Transverse colon (tissue), 3 donors: ENCODE measurements at regions not wholly inside any gene's neighbourhood (a gene's known extent, or its start where the extent isn't known, plus 50 kb on each side); places are given as distances from the start of the nearest gene placed in this dataset.

Experiments
- POLR2A ChIP-seq: fragments of 450-650 bp; IDR thresholded peaks from one replicate; pipeline ENCODE4 v1.6.1; 2016; ENCODE audit warnings: antibody characterized with exemption, mild to moderate bottlenecking, moderate library complexity
- TF ChIP-seq, protein P1 (sequence below), 5 experiments: fragments of 200-600 bp in 3 of 5; fragments of 450-650 bp in 2 of 5; sonication (generic) in 3 of 5; IDR thresholded peaks; 1 replicate in 2 of 5; 2 replicates in 3 of 5; pipeline ENCODE4 v1.5.1; 2016 to 2017; ENCODE audit warnings: antibody characterized with exemption in 5 of 5, inconsistent platforms in 3 of 5, mild to moderate bottlenecking in 2 of 5, moderate library complexity in 1 of 5

DNA sequence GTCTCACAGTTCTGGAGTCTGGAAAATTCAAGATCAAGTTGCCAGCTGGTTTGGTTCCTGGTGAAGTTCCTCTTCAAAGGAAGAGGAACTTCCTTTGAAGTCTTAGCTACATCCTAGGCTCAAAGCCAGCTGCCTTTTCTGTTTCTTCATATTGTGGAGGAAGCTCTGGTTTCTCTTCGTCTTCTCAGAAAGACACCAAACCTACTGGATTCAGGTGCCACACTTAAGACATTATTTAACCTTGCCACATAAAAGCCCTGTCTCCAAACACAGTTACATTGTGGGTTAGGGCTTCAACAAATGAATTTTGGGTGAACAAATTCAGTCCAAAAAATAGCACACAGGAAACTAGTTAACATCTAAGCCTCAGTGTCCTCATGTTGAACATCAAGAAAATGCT, 1019.8 kb downstream of the GALC start:
- TF ChIP-seq, protein P1, sequence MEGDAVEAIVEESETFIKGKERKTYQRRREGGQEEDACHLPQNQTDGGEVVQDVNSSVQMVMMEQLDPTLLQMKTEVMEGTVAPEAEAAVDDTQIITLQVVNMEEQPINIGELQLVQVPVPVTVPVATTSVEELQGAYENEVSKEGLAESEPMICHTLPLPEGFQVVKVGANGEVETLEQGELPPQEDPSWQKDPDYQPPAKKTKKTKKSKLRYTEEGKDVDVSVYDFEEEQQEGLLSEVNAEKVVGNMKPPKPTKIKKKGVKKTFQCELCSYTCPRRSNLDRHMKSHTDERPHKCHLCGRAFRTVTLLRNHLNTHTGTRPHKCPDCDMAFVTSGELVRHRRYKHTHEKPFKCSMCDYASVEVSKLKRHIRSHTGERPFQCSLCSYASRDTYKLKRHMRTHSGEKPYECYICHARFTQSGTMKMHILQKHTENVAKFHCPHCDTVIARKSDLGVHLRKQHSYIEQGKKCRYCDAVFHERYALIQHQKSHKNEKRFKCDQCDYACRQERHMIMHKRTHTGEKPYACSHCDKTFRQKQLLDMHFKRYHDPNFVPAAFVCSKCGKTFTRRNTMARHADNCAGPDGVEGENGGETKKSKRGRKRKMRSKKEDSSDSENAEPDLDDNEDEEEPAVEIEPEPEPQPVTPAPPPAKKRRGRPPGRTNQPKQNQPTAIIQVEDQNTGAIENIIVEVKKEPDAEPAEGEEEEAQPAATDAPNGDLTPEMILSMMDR (IDR thresholded peaks at IDR 0.05): no peak
- TF ChIP-seq POLR2A: no peak
